LNCAP (cell line): ENCODE measurements at regions not wholly inside any gene's neighbourhood (a gene's known extent, or its start where the extent isn't known, plus 50 kb on each side); places are given as distances from the start of the nearest gene placed in this dataset.

Experiments used
- CTCF ChIP-seq: fragments of 450-650 bp; IDR thresholded peaks from 2 replicates; pipeline ENCODE4 v1.5.1; 2017; ENCODE audit warnings: mild to moderate bottlenecking

- TF ChIP-seq CTCF, result no peak
Observed at GRCh38 chr14:101410126-101410525, 151.2 kb upstream of the DIO3 start.

- TF ChIP-seq CTCF, result no peak
Observed at GRCh38 chr14:101411151-101411550, 150.1 kb upstream of the DIO3 start.

- no peak for TF ChIP-seq CTCF
Observed at GRCh38 chr14:101411779-101412178, 149.5 kb upstream of the DIO3 start.

GRCh38 chr14:101412739-101413138 is 148.6 kb upstream of the DIO3 start:
- no peak for TF ChIP-seq CTCF

GRCh38 chr14:101417434-101417833 is 143.9 kb upstream of the DIO3 start:
- TF ChIP-seq CTCF, result no peak

GRCh38 chr14:101418601-101419000 is 142.7 kb upstream of the DIO3 start:
- TF ChIP-seq CTCF, result no peak

GRCh38 chr14:101426466-101426865 is 134.8 kb upstream of the DIO3 start:
- TF ChIP-seq CTCF, result no peak

- no peak for TF ChIP-seq CTCF
Observed at GRCh38 chr14:101428409-101428808, 132.9 kb upstream of the DIO3 start.
